ENCODE measurements at regions not wholly inside any gene's neighbourhood (a gene's known extent, or its start where the extent isn't known, plus 50 kb on each side); places are given as distances from the start of the nearest gene placed in this dataset.

GRCh38 chr17:77875881-77876509, 82.5 kb upstream of the TNRC6C start:
- H3K36me3 ChIP-seq (ENCODE audit: control insufficient read depth, insufficient read depth, low read length): no peaks in the 10 kb centered on the region
- TF ChIP-seq CTCF (IDR thresholded peaks at IDR 0.05; ENCODE audit: insufficient read depth, low read length, poor library complexity, severe bottlenecking): no peak
- no peak for DNase-seq (ENCODE audit: extremely low read depth, insufficient read length)
- no peaks in the 10 kb centered on the region; the same call in 1 of the 2 replicates for H3K27me3 ChIP-seq (replicated peaks; ENCODE audit: control insufficient read depth, insufficient read depth, low read length)
- H3K4me3 ChIP-seq (replicated peaks; ENCODE audit: low read depth, low read length): no peak overlapping the region

DNA sequence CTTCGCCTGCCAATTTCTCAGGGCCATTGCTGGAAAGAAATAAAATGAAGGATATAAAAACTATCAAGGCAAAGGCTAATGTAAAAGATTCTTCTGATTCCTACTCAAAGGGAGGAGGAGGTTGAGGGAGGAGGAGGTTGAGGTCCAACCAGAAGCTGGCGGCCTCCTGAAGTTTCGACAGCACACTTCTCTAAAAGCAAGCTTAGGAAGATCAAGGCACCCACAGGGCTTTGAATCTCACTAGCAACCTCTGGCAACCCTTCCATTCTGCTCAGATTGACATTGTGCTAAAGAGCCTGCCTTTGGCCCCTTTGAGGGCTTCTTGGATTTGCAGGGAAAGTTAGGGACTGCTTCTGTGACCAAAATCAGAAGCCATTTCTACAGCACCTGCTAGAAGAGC, 81.5 kb upstream of the TNRC6C start:
- no peak for TF ChIP-seq CTCF (IDR thresholded peaks at IDR 0.05; ENCODE audit: insufficient read depth, low read length, poor library complexity, severe bottlenecking)
- no peak for DNase-seq (ENCODE audit: extremely low read depth, insufficient read length)
- no peaks in the 10 kb centered on the region; the same call in 1 of the 2 replicates for H3K27me3 ChIP-seq (replicated peaks; ENCODE audit: control insufficient read depth, insufficient read depth, low read length)
- no peaks in the 10 kb centered on the region for H3K36me3 ChIP-seq (ENCODE audit: control insufficient read depth, insufficient read depth, low read length)
- no peak overlapping the region for H3K4me3 ChIP-seq (replicated peaks; ENCODE audit: low read depth, low read length)

GRCh38 chr17:77877646-77878355, 80.7 kb upstream of the TNRC6C start:
- Histone ChIP-seq H3K36me3 (ENCODE audit: control insufficient read depth, insufficient read depth, low read length) (no peaks in the 10 kb centered on the region), H3K27me3 (replicated peaks; ENCODE audit: control insufficient read depth, insufficient read depth, low read length) (no peaks in the 10 kb centered on the region; the same call in 1 of the 2 replicates), H3K4me3 (replicated peaks; ENCODE audit: low read depth, low read length) (no peak overlapping the region)
- TF ChIP-seq CTCF (IDR thresholded peaks at IDR 0.05; ENCODE audit: insufficient read depth, low read length, poor library complexity, severe bottlenecking): no peak
- no peak for DNase-seq (ENCODE audit: extremely low read depth, insufficient read length)

- DNase-seq (ENCODE audit: extremely low read depth, insufficient read length): no peak
- H3K36me3 ChIP-seq (ENCODE audit: control insufficient read depth, insufficient read depth, low read length): no peaks in the 10 kb centered on the region
- no peak for TF ChIP-seq CTCF (IDR thresholded peaks at IDR 0.05; ENCODE audit: insufficient read depth, low read length, poor library complexity, severe bottlenecking)
- H3K4me3 ChIP-seq (replicated peaks; ENCODE audit: low read depth, low read length): no peak overlapping the region
- H3K27me3 ChIP-seq (replicated peaks; ENCODE audit: control insufficient read depth, insufficient read depth, low read length): no peaks in the 10 kb centered on the region; the same call in 1 of the 2 replicates
These were observed 79.1 kb upstream of the TNRC6C start for GRCh38 chr17:77879226-77879895.

DNA sequence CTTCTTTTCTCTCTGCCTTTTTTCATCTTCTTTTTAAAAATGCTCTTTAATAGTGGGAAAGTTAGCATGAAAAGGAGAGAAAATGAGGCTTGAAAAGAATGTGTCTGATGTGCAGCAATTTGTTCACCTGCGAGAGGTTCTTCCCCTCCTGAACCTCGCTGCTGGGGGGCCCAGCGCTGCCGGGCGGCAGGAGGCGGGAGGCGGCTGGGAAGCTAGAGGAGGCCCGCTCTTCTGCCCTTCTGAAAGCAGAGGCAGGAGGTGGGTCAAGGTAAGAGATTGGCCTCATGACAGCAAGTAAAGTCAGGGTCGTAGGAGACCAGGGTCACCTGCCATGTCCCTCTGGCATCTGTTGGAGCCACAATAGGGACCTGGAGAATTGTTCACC, 78.6 kb upstream of the TNRC6C start:
- no peak overlapping the region for H3K4me3 ChIP-seq (replicated peaks; ENCODE audit: low read depth, low read length)
- DNase-seq (ENCODE audit: extremely low read depth, insufficient read length): no peak
- H3K27me3 ChIP-seq (replicated peaks; ENCODE audit: control insufficient read depth, insufficient read depth, low read length): no peaks in the 10 kb centered on the region; the same call in 1 of the 2 replicates
- no peaks in the 10 kb centered on the region for H3K36me3 ChIP-seq (ENCODE audit: control insufficient read depth, insufficient read depth, low read length)
- no peak for TF ChIP-seq CTCF (IDR thresholded peaks at IDR 0.05; ENCODE audit: insufficient read depth, low read length, poor library complexity, severe bottlenecking)

Measured in GM06990 (cell line).